ENCODE measurements at regions not wholly inside any gene's neighbourhood (a gene's known extent, or its start where the extent isn't known, plus 50 kb on each side); places are given as distances from the start of the nearest gene placed in this dataset.
"Not testable (repeated sequence)": the region's sequence is repeated elsewhere in the genome, so short reads cannot be mapped to it uniquely, and the experiment has no call there.

GRCh38 chr4:101415962-101416361, 68.6 kb upstream of the PPP3CA start:
- DNase-seq, result no peak

GRCh38 chr4:101414496-101414895, 67.2 kb upstream of the PPP3CA start:
- no peak for DNase-seq

GRCh38 chr4:101411926-101412325, 64.6 kb upstream of the PPP3CA start:
- DNase-seq, result no peak

GRCh38 chr4:101411281-101411910, 64.1 kb upstream of the PPP3CA start:
- DNase-seq, result not testable (repeated sequence)

- no peak for DNase-seq
These were observed 52.8 kb upstream of the PPP3CA start for GRCh38 chr4:101400096-101400495.

- no peak for DNase-seq
These were observed 51.5 kb upstream of the PPP3CA start for GRCh38 chr4:101398807-101399206.
